HG03066 (cell line): ENCODE measurements at regions not wholly inside any gene's neighbourhood (a gene's known extent, or its start where the extent isn't known, plus 50 kb on each side); places are given as distances from the start of the nearest gene placed in this dataset.
"Not testable (repeated sequence)": the region's sequence is repeated elsewhere in the genome, so short reads cannot be mapped to it uniquely, and the experiment has no call there.

Source experiments
- ATAC-seq: cut with Tn5 transposase; IDR thresholded peaks from one replicate; pipeline ENCODE4 v1.9.1; 2021; ENCODE audit warnings: low read depth; ENCODE audit not compliant: unreplicated experiment

- no peak for ATAC-seq
Observed at GRCh38 chr7:92925876-92926696, 89.7 kb upstream of the CDK6 start.

GRCh38 chr7:92924800-92925199 is 88.4 kb upstream of the CDK6 start:
- ATAC-seq, result no peak

GRCh38 chr7:92917230-92917629 is 80.9 kb upstream of the CDK6 start:
- ATAC-seq, result no peak

- no peak for ATAC-seq
Observed at GRCh38 chr7:92916770-92917224, 80.4 kb upstream of the CDK6 start.

GRCh38 chr7:92915348-92915747 is 79.0 kb upstream of the CDK6 start:
- no peak for ATAC-seq

- ATAC-seq, result no peak
Observed at GRCh38 chr7:92914645-92915044, 78.3 kb upstream of the CDK6 start.

- no peak for ATAC-seq
Observed at GRCh38 chr7:92913849-92914248, 77.5 kb upstream of the CDK6 start.

- ATAC-seq, result no peak
Observed at GRCh38 chr7:92910976-92911375, 74.6 kb upstream of the CDK6 start.

- no peak for ATAC-seq
Observed at GRCh38 chr7:92909686-92910475, 73.5 kb upstream of the CDK6 start.

GRCh38 chr7:92904244-92905131 is 68.1 kb upstream of the CDK6 start:
- ATAC-seq, result peak; percentile 99

GRCh38 chr7:92898798-92899197 is 62.4 kb upstream of the CDK6 start:
- ATAC-seq, result no peak

- not testable (repeated sequence) for ATAC-seq
Observed at GRCh38 chr7:92894857-92895256, 58.5 kb upstream of the CDK6 start.

- no peak for ATAC-seq
Observed at GRCh38 chr7:92889081-92889480, 52.7 kb upstream of the CDK6 start.
